ENCODE measurements at regions not wholly inside any gene's neighbourhood (a gene's known extent, or its start where the extent isn't known, plus 50 kb on each side); places are given as distances from the start of the nearest gene placed in this dataset.

- TF ChIP-seq RCOR1 (IDR thresholded peaks at IDR 0.05; ENCODE audit: low read depth, low read length) (no peak), MAX (IDR thresholded peaks at IDR 0.05) (no peak), CTCF (IDR thresholded peaks at IDR 0.05) (no peak), ZFP36 (IDR thresholded peaks at IDR 0.05; ENCODE audit: borderline replicate concordance, partially characterized antibody) (no peak)
Observed at GRCh38 chr7:25559581-25560367, 331.5 kb upstream of the NPVF start.

Measured in A549 (cell line).